Fibroblast of skin of back (primary cell): ENCODE measurements at regions not wholly inside any gene's neighbourhood (a gene's known extent, or its start where the extent isn't known, plus 50 kb on each side); places are given as distances from the start of the nearest gene placed in this dataset.
A peak's percentile ranks its signal among the peaks of the same experiment; 100 is the strongest.
"Not testable (repeated sequence)": the region's sequence is repeated elsewhere in the genome, so short reads cannot be mapped to it uniquely, and the experiment has no call there.

ENCODE experiments used
- DNase-seq: peaks from one replicate; pipeline ENCODE4 v3.0.0-alpha.2; 2013

DNA sequence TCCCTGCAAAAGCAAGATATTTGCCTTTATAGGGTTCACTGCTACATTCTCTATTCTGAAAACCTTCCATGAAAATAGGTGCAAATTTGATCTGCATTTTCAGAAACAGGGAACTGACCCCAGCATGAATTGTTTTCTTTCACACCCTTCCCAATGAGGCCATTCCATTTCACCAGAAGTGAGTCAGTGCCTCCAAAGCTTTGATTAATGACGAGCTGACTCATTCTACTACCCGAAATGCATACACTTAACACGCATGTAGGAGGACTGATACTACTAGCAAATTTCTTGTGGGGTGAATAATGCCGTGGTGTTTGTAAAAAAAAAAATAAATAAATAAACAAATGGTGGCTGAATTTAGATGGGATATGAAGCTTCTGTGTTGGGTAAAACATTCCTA lies 146.9 kb upstream of the FGF13 start:
- DNase-seq: peak; percentile 83

DNA sequence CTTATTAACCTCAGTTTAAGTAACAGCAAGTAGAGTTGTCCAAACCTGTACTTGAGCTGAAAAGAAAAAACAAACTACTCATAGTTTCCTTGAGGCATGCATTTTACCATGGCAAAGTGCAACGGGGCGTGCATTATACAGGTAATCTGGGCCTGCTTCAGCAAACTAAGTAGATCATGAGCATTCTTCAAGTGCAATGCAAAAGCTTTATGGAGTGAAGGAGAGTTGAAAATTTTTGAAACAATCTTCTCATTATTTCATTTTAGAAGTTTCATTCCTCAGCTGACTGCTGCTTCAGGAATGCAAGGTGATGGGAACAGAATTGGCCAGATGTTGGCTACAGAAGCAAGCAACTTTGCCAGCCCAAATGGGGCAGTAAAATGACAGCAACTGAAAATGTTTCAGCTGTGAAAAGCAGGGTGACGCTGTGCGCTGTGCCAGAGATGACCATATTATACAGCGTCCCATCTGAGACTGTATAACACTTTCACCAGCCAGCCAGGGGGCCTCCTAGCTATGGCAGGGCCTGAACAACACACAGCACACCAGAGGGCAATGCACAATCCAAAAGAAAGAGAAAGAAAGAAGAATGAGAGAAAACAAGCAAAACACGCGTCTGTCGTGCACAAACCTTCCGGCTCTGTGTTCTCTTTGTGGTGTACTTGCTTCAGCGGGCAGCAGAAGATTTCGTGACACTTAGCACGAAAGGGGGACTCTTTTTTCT lies 145.5 kb upstream of the FGF13 start:
- no peak for DNase-seq

DNA sequence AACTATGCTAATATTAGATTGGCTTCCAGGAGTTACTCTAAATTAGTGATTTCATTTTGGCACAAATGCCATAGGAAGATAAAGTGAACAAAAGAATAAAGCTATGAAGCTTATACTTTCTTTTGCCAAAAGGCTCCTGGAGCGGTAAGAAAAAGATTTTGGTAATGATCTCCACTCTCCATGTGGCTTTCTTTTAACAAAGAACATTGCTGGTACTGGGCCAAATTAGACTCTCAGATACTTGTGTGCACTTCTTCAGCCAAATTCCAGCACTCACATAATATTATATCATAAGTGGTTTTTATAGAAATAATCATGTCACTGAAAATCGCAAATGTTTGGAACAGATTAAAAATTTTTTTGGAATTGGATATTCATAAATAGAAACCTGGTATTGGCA lies 142.4 kb upstream of the FGF13 start:
- no peak for DNase-seq

DNA sequence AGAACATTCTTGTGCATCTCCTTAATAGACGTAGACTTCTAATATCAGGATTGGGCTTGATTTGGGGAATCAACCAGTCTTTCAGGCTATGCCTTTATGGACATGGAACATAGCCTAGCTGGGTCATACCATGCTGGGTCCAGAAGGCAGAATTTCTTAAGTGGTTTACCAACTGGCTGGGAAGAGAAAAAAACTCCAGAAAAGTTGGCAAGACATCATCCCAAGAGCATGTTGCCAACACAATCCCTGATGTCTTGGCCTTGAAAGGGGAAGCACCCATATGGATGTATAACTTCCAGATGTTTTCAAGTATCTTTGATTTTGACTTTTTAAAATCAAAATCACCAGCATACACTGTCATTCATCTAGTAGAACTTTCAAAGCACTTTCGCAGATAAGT lies 138.0 kb upstream of the FGF13 start:
- no peak for DNase-seq

DNA sequence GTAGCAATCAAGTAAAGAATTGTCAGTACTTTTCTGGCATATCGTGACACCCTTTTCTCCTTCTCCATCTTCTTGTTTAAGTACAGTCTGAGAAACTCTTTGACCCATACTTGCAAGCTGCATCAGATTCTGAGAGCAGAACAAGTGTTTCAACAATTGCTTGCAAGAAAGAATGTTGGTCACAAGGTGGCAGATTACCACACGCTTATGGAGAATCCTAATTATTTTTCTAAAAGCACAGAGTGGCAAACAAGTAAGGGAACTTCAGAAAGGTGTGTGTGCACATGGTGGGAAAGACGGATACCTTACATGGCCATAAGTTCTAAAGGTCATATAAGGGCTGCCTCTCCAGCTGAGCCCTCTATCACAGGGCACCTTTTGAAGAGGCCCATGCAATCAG lies 136.4 kb upstream of the FGF13 start:
- DNase-seq: no peak

DNA sequence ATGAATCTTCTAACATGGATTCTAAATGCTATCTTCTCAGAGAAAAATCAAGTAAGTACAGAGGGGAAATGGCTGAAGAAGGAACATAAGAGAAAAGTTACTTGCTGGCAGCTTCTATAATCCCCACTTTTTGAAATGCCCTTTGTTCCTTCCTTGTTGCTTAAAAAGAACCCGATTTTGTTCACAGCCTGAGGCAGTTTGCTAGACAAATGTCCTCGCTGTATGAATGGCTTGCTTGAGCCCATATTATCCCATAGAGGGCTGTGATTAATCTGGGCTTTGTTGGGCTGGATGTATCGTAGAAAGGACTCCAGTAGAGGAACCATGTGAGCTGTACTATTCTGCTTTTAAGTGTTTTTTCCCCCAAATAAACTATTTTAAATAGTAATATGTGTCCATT lies 134.3 kb upstream of the FGF13 start:
- no peak for DNase-seq

DNA sequence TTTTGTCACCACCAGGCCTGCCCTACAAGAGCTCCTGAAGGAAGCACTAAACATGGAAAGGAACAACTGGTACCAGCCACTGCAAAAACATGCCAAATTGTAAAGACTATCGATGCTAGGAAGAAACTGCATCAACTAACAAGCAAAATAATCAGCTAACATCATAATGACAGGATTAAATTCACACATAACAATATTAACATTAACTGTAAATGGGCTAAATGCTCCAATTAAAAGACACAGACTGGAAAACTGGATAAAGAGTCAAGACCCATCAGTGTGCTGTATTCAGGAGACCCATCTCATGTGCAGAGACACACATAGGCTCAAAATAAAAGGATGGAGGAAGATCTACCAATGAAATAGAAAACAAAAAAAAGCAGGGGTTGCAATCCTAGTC lies 95.9 kb upstream of the FGF13 start:
- not testable (repeated sequence) for DNase-seq

DNA sequence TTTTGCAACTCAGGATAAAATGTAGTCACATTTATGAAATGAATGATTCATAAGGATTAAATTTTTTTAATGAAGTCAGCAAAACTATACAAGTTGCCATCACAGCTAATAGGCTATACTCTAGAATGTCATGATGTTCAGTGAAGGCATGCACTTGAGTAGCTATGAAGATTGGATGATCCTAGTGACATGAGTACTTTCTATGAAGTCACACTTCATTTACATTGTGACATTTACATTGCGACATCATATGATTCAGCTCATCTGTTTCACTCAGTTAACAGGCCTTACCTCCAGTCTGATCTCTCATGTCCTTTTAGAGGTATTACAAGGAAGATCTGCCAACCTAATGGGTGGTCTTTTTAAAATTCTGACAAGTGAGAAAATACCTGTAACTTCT lies 82.7 kb upstream of the FGF13 start:
- DNase-seq: no peak

DNA sequence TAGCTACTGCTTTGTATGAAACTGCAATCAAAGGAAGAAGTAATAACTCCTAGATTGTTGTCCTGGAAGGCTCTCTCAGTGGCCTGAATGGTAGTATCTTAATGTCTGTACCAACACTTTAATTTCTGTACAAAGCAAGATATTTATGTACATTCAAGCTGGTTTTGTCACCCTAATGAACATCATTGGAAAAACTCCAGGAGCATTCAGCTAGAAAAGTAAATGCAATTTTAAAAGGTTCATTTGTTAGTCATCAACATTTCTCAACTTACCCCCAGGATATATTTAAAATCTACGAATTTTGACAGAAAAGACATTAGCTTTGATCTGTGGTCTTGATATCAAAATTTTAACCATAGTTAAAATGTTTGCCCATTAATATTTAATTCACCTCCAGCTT lies 80.0 kb upstream of the FGF13 start:
- DNase-seq: no peak

DNA sequence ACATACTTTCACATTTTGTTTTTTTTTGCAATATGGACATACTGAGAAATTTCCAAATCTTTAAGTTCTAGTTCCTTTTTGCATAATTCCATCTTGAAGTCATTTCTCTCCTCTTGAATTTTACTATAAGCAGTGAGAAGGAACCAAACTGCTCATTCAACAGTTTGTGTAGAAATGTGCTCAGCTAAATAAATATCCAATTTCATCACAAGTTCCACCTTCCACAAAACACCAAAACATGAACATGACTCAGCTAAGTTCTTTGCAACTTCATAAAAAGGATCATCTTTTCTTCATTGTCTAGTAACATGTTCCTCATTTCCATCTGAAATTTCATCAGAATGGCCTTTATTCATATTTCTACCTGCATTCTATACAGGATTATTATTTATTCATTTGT lies 77.3 kb upstream of the FGF13 start:
- DNase-seq: no peak

DNA sequence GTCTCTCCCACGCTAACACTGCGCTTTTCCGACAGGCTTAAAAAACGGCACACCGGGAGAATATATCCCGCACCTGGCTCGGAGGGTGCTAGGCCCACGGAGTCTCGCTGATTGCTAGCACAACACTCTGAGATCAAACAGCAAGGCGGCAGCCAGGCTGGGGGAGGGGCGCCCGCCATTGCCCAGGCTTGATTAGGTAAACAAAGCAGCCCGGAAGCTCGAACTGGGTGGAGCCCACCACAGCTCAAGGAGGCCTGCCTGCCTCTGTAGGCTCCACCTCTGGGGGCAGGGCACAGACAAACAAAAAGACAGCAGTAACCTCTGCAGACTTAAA lies 67.0 kb upstream of the FGF13 start:
- not testable (repeated sequence) for DNase-seq

DNA sequence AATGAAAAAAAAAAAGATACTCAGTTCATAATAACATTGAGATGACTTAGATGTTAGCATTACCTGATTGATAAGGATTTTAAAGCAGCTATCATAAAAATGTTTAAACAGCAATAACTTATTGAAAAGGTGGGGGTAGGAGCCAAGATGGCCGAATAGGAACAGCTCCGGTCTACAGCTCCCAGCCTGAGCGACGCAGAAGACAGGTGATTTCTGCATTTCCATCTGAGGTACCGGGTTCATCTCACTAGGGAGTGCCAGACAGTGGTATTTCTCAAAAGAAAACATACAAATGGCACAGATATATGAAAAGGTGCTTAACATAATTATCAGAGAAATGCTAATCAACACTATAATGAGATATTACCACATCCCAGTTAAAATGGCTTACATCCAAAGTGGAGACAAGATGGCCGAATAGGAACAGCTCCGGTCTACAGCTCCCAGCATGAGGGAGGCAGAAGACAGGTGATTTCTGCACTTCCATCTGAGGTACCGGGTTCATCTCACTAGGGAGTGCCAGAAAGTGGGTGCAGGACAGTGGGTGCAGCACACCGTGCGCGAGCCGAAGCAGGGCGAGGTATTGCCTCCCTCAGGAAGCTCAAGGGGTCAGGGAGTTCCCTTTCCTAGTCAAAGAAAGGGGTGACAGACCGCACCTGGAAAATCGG lies 66.5 kb upstream of the FGF13 start:
- not testable (repeated sequence) for DNase-seq

DNA sequence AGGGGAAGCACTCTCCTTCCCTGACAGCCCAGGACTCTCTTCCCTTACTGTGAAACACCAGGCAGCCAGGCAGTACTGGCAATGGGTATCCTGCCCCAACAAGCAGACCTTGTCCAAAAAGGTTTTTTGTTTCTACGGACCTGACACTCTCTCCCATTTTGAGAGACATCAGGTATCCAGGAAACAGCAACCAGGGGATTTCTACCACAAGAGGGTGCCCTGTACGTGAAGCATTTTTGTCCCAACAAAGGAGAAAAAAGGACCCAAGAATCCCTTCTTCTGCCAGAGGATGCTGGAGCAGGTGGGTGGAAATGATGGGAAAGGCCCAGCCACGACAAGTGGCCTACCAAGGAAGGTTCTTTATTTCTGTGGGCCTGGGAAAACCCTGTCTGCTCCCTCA lies 65.7 kb upstream of the FGF13 start:
- no peak for DNase-seq

DNA sequence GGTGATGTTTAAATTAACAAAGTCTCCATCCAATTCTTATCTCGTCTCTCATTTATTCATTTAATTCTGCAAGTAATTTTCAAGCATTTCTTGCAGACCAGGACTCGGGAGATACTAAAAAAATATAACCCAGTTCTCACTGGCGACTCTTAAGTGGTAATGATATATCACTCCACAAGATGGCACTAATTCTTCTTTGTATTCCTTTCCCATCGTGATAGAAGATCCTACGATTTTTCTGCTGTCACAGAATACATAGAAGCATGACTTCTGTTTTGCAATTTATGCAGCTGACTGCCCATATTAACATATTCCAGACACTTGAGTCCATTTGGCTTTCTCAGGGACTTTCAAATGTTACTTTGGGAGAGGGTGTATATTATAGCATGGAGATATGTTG lies 64.0 kb upstream of the FGF13 start:
- DNase-seq: peak; percentile 22

DNA sequence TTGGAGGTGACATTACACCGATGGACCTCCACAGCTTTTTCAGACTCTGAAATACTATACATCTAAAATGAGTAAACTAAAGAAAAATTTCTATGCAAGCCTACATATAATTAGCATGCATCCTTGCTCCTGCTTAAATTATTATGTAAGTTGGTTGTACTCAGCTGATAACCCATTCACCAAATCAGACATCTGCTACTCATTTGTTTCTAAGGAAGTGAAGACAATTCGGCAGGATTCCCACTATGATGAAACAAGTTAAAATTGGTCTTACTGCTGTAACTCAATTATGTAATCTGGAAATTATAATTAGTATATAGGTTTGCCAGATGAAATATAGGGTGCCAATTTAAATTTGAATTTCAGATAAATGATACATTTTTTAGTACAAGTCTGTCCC lies 59.5 kb upstream of the FGF13 start:
- DNase-seq: no peak

DNA sequence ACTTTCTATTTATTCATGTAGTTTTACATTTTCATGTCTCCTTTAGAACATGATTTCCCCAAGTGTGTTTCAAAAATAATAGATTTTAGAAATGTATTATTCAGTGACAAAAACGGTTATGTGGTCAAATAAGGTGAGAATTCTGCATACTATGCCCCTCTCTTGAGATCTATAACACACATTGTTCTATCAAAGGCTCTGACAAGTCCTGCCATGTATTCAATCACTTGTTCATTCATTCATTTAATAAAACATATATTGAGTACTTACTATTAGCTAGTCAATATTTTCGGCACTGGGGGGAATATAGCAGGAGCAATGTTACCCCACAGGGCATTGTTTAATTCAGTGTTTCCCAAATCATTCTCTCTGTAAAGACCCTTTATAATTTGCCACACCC lies 58.4 kb upstream of the FGF13 start:
- no peak for DNase-seq

DNA sequence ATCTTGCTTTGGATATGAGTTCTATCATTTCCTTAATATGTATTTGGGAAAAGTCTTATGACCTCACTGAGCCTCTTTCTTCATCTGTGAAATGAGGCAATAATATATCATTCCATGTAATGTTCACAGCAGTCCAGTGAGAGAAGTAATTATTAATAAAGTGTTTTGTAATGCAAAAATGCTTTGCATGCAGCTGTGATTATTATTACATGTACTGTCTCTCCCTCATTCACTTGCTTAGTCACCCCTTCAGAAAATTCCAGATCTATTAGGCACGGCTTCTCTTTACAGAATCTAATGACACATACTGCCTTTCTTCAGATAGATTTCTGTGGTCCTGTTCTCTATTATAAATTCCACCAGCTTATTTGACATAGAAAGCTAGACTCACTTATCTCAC lies 53.5 kb upstream of the FGF13 start:
- peak; percentile 73 for DNase-seq

DNA sequence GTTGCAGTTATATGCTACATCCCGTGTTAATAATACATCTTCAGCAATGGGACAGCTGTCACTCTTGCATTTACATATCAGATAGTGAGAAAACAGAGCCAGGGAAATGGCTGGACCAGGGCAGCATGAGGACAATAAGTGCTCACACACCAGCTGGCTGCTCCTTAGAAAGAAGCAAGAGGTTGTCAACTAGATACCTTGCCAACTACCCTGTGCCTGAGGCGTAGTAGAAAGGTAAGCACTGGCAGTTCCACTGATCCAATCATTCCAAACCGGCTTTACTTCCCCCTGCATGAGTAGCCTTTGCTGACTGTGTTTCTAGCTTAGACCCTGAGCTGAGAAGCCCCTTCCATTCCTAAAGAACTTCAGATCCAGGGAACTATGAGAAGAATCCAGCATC lies 52.2 kb upstream of the FGF13 start:
- DNase-seq: no peak

DNA sequence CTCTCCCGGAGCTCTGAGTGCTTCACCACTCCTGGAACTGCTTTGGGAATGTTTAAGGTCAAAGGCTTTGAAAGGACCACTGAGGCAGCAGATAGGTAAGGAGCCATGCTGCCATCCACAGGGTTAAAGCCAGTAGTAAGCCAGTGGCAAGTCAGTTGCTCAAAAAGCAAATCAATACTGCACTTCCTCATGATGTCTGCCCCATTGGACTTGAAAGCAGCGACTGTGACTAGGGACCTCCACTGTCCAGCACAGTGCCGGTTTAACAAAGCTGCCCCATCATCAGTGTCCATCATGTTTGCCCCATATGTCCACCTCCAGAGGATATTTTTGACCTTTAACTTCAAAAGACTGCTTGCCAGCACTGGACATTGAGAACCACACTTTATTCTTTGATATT lies 49.9 kb upstream of the FGF13 start:
- DNase-seq: no peak
